NCI-H446 (cell line): ENCODE measurements at regions not wholly inside any gene's neighbourhood (a gene's known extent, or its start where the extent isn't known, plus 50 kb on each side); places are given as distances from the start of the nearest gene placed in this dataset.

ENCODE experiments used
- DNase-seq, 2 experiments: peaks; one replicate each; lab custom pipeline; 2025; lab: John Stamatoyannopoulos, UW

- no peak for DNase-seq
These were observed 102.2 kb upstream of the IRX6 start for GRCh38 chr16:55221836-55222235.

DNA sequence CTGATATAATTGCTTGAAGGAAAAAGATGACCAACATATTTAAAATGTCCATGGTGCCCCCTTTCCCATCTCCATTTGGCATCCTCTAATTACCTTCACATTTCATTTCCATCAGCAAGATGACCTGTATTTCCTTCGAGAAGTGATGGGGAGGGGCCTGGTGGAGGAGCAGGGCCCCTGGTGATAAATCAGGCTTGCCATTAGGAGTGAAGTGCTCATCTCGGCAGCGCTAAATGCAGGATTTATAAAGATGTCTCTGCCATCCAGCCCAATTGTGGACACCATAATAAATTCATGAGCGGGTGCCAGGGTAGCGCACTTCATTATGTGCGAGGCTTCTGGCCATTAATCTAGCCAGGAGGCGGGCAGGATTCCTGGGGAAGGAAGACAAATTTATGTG lies 101.5 kb upstream of the IRX6 start:
- DNase-seq, result no peak

- no peak for DNase-seq
These were observed 97.9 kb upstream of the IRX6 start for GRCh38 chr16:55225972-55226542.

DNA sequence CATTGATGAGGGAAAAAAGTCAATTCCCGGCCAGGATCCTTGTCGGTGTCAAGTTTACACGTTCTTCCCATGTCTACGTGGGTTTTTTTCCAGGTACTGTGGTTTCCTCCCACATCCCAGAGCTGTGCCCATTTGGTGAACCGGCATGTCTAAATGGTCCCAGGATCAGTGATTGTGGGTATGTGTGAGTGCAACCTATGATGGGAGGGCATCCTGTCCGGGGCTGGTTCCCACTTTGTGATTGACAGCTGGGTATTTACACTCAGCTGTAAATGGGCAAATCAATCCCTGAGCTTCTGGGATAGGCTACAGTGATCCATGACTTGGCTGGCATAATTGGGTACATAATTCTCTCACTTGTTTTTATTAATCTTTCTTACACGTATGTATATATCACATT lies 91.2 kb upstream of the IRX6 start:
- DNase-seq, result no peak

GRCh38 chr16:55233464-55233863 lies 90.5 kb upstream of the IRX6 start:
- DNase-seq, result no peak

DNA sequence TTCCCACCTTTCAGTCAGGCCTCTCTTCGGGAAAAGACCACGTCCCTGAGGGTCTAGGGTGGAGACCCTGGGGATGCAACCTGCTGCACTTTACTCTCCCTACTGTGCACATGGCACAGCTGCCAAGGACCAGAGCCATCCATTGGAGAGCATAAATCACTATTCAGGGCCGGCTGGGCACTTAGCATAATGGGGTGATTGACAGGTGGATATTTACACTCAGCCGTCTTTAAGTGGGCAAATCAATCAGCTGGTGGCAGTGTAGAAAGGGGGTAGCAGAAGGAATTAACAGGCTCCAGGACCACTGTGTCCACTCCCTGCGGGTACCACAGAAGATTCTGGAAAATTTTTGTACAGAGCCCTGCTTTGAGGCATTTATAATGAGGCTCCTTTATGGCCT lies 87.3 kb upstream of the IRX6 start:
- no peak for DNase-seq

- no peak for DNase-seq
These were observed 84.3 kb upstream of the IRX6 start for GRCh38 chr16:55239723-55240122.

DNA sequence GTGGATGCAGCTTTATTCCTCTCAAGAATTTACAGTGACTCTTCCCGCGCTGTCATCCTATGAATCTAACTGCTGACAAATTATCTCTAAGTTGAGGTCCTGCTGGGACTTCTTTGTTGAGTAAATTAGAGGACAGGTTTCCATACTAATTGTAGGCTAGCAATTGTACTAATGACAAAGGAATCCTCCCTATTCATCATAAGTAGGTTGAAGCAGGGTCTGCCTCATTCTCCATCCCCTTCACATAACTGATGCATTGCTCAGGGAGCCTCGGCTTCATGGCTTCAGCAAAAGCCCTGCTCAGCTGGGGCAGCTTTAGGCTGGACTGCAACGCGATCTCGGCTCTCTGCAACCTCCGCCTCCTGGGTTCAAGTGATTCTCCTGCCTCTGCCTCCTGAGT lies 83.1 kb upstream of the IRX6 start:
- no peak for DNase-seq

GRCh38 chr16:55242667-55243066 lies 81.3 kb upstream of the IRX6 start:
- DNase-seq, result no peak

DNA sequence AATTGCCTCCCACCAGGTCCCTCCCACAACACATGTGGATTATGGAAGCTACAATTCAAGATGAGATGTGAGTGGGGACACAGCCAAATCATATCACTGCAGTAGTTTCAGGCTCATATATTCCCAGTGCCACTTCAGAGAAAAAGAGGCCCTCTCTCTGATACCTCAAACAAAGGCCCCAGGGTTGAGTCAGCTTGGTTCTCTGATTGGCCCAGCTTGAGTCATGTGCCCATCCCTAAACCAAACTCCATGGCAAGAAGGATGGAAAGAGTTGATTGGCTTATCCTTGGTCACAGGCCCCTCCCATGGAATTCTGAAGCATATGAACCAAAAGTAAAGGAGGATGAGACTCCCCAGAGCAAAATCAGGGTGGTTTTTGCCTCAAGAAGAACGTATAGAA lies 75.9 kb upstream of the IRX6 start:
- no peak for DNase-seq

DNA sequence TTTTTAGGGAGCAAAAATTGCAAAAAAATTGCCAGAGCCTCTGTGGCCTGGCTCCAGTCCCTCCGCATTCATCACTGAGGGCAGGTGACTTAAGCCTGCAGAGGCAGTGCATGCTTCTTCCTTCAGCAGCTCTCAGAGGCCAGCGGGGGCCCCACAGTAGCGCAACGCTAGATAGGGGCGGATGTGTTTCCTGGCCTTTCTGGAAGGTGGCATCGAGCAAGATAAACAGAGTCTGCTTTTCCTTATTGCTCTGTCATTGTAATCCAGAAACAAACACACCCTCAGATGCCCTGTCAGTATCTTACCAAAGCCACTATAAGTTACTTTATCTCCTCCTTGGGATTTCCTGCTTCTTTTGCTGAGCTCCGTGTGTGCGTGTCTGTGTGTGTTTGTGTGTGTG lies 75.5 kb upstream of the IRX6 start:
- no peak for DNase-seq

DNA sequence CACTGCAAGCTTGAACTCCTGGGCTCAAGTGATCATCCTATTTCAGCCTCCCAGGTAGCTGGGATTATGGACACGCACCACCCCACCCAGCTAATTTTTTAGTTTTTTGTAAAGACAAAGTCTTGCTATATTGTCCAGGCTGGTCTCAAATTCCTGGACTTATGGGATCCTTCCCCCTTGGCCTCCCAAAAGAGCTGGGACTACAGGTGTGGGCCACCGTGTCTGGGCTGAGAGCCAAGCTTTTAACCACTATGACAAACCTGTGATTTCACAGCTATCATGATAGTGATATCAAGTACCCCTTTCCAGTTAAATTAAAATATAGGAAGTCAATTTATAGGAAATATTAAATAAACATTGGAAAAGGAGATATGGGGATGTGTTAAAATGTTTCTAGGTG lies 74.6 kb upstream of the IRX6 start:
- no peak for DNase-seq

DNA sequence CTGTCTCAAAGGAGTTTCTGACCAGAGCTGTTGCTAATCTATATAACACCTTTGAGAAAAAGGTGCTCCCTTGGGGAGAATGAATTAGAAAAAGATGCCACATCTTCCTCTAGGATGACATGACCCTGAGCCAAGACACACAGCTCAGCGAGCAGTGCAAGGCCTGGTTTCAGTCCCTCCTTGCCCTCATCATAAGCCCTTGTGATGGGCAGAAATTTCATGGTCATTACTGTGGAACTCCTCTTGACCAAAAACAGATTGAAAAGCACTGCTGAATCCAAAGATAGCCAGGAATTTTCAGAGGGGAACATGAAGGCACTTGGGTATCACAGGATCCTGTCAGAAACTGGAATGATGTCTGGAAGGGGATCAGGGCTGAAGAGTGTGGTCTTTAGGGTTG lies 74.1 kb upstream of the IRX6 start:
- DNase-seq, result no peak

- DNase-seq, result no peak
These were observed 73.3 kb upstream of the IRX6 start for GRCh38 chr16:55250701-55251100.

GRCh38 chr16:55251151-55251550 lies 72.9 kb upstream of the IRX6 start:
- no peak for DNase-seq

GRCh38 chr16:55252577-55252976 lies 71.4 kb upstream of the IRX6 start:
- no peak for DNase-seq

GRCh38 chr16:55253987-55254386 lies 70.0 kb upstream of the IRX6 start:
- no peak for DNase-seq

- DNase-seq, result no peak
These were observed 68.2 kb upstream of the IRX6 start for GRCh38 chr16:55255733-55256282.

DNA sequence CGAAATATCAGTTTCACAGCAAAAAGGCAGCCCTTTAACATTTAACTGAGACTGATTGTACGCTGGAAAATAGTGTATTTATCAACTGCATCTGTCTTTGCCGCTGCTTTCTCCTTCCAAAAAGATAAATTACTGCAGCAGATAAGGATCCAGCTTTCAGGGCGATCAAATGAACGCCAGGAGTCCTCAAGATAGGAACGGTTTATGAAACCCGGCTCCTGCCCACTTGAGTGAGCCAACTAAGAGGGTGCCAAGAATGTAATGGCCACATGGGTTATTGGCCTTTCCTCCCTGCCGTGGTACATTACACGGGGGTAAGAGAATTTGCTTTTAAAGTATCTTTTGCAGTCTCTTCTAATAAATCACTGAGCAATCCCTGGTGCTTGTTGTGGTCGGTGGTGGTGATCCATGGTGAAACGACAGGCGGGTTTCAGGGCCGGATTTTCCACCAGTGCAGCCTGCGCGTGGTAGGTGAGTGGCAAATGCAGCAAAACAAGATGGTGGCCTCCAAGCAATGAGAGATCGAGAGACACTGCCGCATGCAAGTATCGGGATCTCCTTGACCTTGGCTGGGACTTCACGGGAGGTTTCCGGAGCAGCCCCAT lies 67.5 kb upstream of the IRX6 start:
- no peak for DNase-seq

DNA sequence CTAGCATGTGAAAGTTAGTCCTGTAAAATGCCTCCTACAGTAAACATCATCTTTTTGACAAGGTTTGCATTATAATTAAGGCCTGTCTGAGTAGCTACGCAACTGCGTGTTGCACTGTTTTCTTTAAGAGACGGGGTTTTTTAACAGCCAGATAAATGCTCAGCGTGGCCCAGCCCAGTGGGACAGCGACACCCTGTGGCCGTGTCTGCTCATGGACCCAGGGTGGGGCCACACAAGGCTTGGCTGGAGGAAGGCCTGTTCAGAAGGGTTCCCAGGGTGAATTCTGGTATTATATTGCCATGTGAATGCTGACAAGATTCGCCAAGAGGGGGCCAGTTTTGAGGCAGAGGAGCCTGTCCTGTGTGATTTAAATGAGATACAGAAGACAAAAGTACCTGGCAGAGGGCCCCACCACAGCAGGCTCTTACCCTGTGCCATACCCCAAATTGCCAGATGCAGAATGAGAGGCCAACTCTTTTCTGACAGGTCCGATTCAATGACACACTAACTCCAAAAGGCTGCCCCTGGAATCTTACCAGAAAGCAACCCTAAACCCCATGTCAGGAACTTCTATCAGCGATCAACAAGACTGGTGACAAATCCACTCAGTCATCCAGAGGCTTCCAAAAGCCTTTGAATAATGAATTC lies 65.9 kb upstream of the IRX6 start:
- DNase-seq, result peak in 1 of 2 experiments; percentile 14

DNA sequence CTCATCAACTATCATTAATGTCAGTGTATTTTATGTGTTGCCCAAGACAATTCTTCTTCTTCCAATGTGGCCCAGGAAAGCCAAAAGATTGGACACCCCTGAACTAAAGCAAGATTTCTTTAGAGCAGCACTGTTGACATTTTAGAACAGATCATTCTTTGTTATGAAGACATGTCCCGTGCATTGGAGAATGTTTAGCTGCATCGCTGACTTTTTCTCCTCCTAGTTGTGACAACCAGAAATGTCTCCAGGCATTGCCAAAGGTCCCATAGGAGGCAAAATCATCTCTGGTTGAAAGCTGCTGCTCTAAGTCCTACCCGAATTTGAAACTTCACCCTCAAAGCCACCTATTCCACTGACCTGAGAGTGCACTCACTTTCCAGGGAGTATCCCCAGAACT lies 62.7 kb upstream of the IRX6 start:
- DNase-seq, result no peak

DNA sequence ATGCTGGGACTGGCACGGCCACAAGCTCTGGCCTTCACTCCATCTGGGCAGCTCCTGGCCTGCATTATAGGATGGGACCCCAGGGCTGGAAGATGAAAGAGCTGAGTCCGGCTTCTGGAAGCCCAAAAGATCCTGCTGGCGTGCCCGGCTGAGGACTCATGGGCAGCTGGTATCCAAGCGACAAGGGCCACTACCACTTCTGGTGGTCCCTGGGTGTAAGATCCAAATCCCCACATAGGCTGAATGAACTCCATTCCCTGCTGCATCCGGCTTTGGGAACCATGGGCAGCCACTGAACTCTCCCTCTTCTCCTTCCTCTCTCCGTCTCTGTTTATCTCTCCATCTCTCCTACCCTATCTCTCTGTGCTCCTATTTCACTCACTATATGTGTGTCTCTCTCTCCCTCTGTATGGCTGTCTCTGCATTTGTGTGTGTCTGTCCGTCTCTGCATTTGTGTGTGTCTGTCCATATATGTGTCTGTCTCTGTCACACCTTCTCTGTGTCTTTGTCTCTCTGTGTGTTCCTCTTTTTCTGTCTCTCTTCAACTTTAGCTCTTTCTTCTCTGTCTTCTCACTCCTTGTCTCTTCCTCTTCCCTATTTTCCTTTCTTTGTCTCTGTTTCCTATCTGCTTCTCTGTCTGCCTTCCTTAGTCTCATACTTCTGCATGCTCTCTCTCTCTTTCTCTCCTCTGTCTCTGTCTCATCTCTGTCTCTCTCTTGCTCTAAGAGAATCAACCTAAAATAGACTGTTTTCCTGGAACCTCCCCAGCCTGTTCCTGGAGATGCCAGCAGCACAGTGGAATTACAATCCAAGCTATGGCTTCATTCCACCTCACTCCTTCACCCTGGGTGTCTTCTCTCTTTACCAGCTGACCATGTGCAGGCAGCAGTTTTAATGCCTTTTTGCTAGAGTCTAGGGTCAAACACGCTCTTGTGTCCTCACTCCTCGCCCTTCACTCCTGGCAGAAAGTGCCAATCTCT lies 60.4 kb upstream of the IRX6 start:
- DNase-seq, result no peak
